ENCODE measurements at regions not wholly inside any gene's neighbourhood (a gene's known extent, or its start where the extent isn't known, plus 50 kb on each side); places are given as distances from the start of the nearest gene placed in this dataset.

DNA sequence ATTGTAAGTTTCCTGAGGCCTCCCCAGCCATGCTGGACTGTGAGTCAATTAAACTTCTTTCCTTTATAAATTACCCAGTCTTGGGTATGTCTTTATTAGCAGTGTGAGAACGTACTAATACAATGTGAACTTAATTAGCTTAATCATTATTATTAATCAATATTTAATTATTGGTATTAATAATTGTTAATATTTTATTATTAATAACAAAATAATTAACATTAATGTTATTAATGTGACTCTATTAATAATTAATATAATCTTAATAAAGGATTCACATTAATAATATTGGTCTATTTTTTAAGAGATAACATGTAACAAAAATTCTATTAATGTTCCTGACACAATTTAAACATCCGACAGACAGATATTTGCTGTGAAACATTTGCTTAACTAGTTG lies 164.9 kb upstream of the ATF7IP start:
- no peak overlapping the region for H2BK120ac ChIP-seq (ENCODE audit: low read depth, low read length, poor library complexity, severe bottlenecking)
- H2BK5ac ChIP-seq (ENCODE audit: insufficient read length, low read length), result no peak overlapping the region
- no peak overlapping the region for H2AFZ ChIP-seq (ENCODE audit: low read length)
- Mint-ChIP-seq H3K36me3 (ENCODE audit: insufficient read depth in 1 of 3, low read depth in 3 of 3) (no peaks in the 10 kb centered on the region; a peak in 1 of 7 replicates), H3K27ac (no peak overlapping the region), H3K4me1 (no peaks in the 10 kb centered on the region), H3K4me3 (no peak overlapping the region), H3K27me3 (ENCODE audit: low read depth) (no peaks in the 10 kb centered on the region), H3K9me3 (peaks cover 0 to 3% of the 10 kb centered on the region in 2 experiments; a peak in 1 of 5 replicates)
- no peaks in the 10 kb centered on the region for H3K27me3 ChIP-seq (ENCODE audit: insufficient read depth, low read length)
- H3K79me1 ChIP-seq (ENCODE audit: insufficient read depth, low read depth, low read length, poor library complexity, severe bottlenecking), result no peaks in the 10 kb centered on the region
- H3K23ac ChIP-seq (ENCODE audit: insufficient read length, low read depth, low read length), result no peak overlapping the region
- WGBS (ENCODE audit: extremely low coverage, insufficient read length, low lambda C conversion rate), result no CpG with 5 or more reads among the region's 2 CpGs
- no peak overlapping the region for H3K9ac ChIP-seq (ENCODE audit: extremely low read depth, insufficient read length, low read length)
- H3K9me3 ChIP-seq (ENCODE audit: control insufficient read depth, low read depth, low read length), result no peaks in the 10 kb centered on the region
- no peak overlapping the region for H3K18ac ChIP-seq (ENCODE audit: insufficient read length, low read depth, low read length)
- no peak overlapping the region for H2AK5ac ChIP-seq (ENCODE audit: insufficient read length, low read length)
- H3K56ac ChIP-seq (ENCODE audit: insufficient read length, low read depth, low read length), result no peak overlapping the region
- no peak for DNase-seq
- H2BK12ac ChIP-seq (ENCODE audit: insufficient read length, low read depth, low read length), result no peak overlapping the region
- H4K20me1 ChIP-seq (ENCODE audit: control insufficient read depth, insufficient read depth, insufficient read length), result no peaks in the 10 kb centered on the region
- no peak overlapping the region for H2BK20ac ChIP-seq (ENCODE audit: low read depth, low read length, poor library complexity, severe bottlenecking)
- H3K4me1 ChIP-seq (ENCODE audit: insufficient read depth, low read length), result no peaks in the 10 kb centered on the region
- H4K8ac ChIP-seq (replicated peaks; ENCODE audit: insufficient read length, low read depth, low read length), result no peak overlapping the region
- H2BK15ac ChIP-seq (ENCODE audit: low read depth, low read length), result no peak overlapping the region
- no peak overlapping the region for H3K14ac ChIP-seq (ENCODE audit: insufficient read depth, low read length)
- H3K79me2 ChIP-seq (ENCODE audit: insufficient read depth, low read length), result no peaks in the 10 kb centered on the region
- no peak overlapping the region for H4K91ac ChIP-seq (ENCODE audit: insufficient read length, low read depth, low read length)
- H3K23me2 ChIP-seq (ENCODE audit: insufficient read length, low read depth, low read length, poor library complexity, severe bottlenecking), result no peaks in the 10 kb centered on the region
- H3K4ac ChIP-seq (ENCODE audit: low read depth, low read length), result no peak overlapping the region
- H4K5ac ChIP-seq (ENCODE audit: insufficient read length, low read depth, low read length), result no peak overlapping the region
- H3T11ph ChIP-seq (ENCODE audit: low read length), result no peak overlapping the region
- no peak overlapping the region for H3K27ac ChIP-seq (ENCODE audit: insufficient read length, low read depth, low read length)
- TF ChIP-seq CTCF (conservative IDR thresholded peaks at IDR 0.05), result no peak
- H3K4me2 ChIP-seq (ENCODE audit: insufficient read depth, insufficient read length, low read length), result no peak overlapping the region
